ENCODE measurements at regions not wholly inside any gene's neighbourhood (a gene's known extent, or its start where the extent isn't known, plus 50 kb on each side); places are given as distances from the start of the nearest gene placed in this dataset.

DNA sequence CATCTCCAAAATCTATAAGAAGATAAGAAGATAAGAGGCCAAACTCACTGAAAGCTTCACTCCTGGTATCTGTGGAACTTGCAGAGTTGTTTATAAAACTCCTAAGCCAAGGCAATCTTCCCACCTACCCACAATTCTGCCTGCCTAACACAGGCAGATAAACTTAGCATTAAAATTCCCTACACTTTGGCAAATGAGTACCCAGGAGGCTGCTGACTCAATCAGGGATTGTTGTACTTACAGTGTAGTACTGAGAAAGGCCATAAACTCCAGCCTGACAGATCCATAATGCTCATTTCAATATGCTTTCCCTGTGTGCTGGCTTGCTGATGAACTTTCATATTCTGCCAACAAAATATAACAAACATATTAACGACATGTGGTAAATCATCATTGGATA is 725.2 kb downstream of the BRINP1 start:
- Histone ChIP-seq H3F3A (ENCODE audit: insufficient read depth, low read depth) (no peaks in the 10 kb centered on the region), H3K27me3 (ENCODE audit: insufficient read depth, low read depth) (no peaks in the 10 kb centered on the region), H3K79me2 (ENCODE audit: low read depth) (no peaks in the 10 kb centered on the region), H3K9me3 (ENCODE audit: insufficient read depth, low read depth) (peaks cover 12% of the 10 kb centered on the region), H3K9me2 (ENCODE audit: insufficient read depth) (no peaks in the 10 kb centered on the region), H2AFZ (no peak overlapping the region), H3K36me3 (ENCODE audit: low read depth) (no peaks in the 10 kb centered on the region), H3K4me2 (no peak overlapping the region), H3K4me1 (replicated peaks; ENCODE audit: insufficient read depth) (peaks cover 10% of the 10 kb centered on the region; the same call in 1 of the 2 replicates), H3K27ac (no peak overlapping the region), H4K20me1 (ENCODE audit: insufficient read depth) (no peaks in the 10 kb centered on the region), H3K4me3 (no peak overlapping the region)
- ChIA-PET POLR2A (ENCODE audit: unreplicated experiment) (no interaction called here), CTCF (no interaction called here)
- no TSS peak for BruUV-seq (replicated peaks)
- TF ChIP-seq, protein P1, sequence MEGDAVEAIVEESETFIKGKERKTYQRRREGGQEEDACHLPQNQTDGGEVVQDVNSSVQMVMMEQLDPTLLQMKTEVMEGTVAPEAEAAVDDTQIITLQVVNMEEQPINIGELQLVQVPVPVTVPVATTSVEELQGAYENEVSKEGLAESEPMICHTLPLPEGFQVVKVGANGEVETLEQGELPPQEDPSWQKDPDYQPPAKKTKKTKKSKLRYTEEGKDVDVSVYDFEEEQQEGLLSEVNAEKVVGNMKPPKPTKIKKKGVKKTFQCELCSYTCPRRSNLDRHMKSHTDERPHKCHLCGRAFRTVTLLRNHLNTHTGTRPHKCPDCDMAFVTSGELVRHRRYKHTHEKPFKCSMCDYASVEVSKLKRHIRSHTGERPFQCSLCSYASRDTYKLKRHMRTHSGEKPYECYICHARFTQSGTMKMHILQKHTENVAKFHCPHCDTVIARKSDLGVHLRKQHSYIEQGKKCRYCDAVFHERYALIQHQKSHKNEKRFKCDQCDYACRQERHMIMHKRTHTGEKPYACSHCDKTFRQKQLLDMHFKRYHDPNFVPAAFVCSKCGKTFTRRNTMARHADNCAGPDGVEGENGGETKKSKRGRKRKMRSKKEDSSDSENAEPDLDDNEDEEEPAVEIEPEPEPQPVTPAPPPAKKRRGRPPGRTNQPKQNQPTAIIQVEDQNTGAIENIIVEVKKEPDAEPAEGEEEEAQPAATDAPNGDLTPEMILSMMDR (conservative IDR thresholded peaks at IDR 0.05): no peak
- TF ChIP-seq EZH2 (IDR thresholded peaks at IDR 0.05; ENCODE audit: low read depth): no peak
- intact Hi-C loops (cut with micrococcal nuclease; ENCODE audit: unreplicated experiment): loop anchor here (10.0 kb wide), 1 partner anchor 309 kb away; no protein-coding TSS in a partner anchor
- no peak for DNase-seq

DNA sequence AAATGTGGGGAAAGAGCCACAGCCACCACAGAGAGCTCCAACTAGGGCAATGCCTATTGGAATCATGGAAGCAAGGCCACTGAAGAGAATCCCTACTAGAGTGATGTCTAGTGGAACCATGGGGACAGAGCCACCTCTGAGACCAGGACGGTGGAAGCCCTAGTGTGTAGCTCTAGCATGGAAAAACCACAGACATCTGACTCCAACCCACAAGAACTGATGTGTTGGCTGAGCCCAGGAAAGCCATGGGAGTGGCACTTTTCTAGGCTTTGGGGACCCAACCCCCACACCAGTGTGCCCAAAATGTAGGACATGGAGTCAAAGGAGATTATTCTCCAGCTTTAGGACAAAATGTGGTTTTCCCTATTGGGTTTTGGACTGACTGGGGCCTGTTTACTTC is 721.9 kb downstream of the BRINP1 start:
- no peak for DNase-seq
- H3F3A ChIP-seq (ENCODE audit: insufficient read depth, low read depth): no peaks in the 10 kb centered on the region
- peaks cover 6% of the 10 kb centered on the region; the same call in 1 of the 2 replicates for H3K9me3 ChIP-seq (ENCODE audit: insufficient read depth, low read depth)
- no peaks in the 10 kb centered on the region for H3K79me2 ChIP-seq (ENCODE audit: low read depth)
- H3K4me3 ChIP-seq: no peak overlapping the region
- H3K4me1 ChIP-seq (replicated peaks; ENCODE audit: insufficient read depth): peaks cover 29% of the 10 kb centered on the region
- no peaks in the 10 kb centered on the region for H3K27me3 ChIP-seq (ENCODE audit: insufficient read depth, low read depth)
- no peaks in the 10 kb centered on the region for H3K36me3 ChIP-seq (ENCODE audit: low read depth)
- intact Hi-C loops (cut with micrococcal nuclease; ENCODE audit: unreplicated experiment): loop anchor here (10.0 kb wide), 1 partner anchor 313 kb away; no protein-coding TSS in a partner anchor
- TF ChIP-seq, protein P1 (conservative IDR thresholded peaks at IDR 0.05): no peak
- TF ChIP-seq EZH2 (IDR thresholded peaks at IDR 0.05; ENCODE audit: low read depth): no peak
- H3K27ac ChIP-seq: no peak overlapping the region
- POLR2A ChIA-PET (ENCODE audit: unreplicated experiment): no interaction called here
- H3K9me2 ChIP-seq (ENCODE audit: insufficient read depth): no peaks in the 10 kb centered on the region
- BruUV-seq (replicated peaks): no TSS peak
- no peak overlapping the region for H3K4me2 ChIP-seq
- CTCF ChIA-PET: no interaction called here
- no peak overlapping the region for H2AFZ ChIP-seq
- no peaks in the 10 kb centered on the region for H4K20me1 ChIP-seq (ENCODE audit: insufficient read depth)

DNA sequence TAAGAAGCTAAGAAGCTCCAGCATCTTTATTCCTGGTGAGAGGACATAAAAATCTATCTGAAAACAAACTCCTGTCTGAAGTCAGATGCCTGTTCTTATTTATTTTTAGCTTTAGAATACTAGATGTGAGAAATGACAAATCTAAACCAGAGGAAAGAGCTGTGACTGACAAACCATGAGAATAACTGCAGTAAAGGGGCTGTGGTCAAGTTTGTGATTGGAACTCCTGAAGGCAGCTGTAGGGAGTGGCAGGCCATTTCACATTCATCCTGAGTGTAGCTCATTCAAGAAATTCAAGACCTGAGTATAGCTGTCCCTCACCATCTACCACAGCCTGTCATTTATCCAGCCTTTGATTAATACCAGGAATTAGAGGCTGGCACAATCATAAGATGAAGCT is 718.8 kb downstream of the BRINP1 start:
- no peak overlapping the region for H3K4me3 ChIP-seq
- H3K27ac ChIP-seq: no peak overlapping the region
- no peaks in the 10 kb centered on the region for H3K79me2 ChIP-seq (ENCODE audit: low read depth)
- BruUV-seq (replicated peaks): no TSS peak
- H3K4me1 ChIP-seq (replicated peaks; ENCODE audit: insufficient read depth): peaks cover 27% of the 10 kb centered on the region
- no peaks in the 10 kb centered on the region for H3K36me3 ChIP-seq (ENCODE audit: low read depth)
- no peaks in the 10 kb centered on the region for H3F3A ChIP-seq (ENCODE audit: insufficient read depth, low read depth)
- TF ChIP-seq, protein P1 (conservative IDR thresholded peaks at IDR 0.05): no peak
- no peak for TF ChIP-seq EZH2 (IDR thresholded peaks at IDR 0.05; ENCODE audit: low read depth)
- intact Hi-C loops (cut with micrococcal nuclease; ENCODE audit: unreplicated experiment): no loop called here
- no peaks in the 10 kb centered on the region for H3K9me2 ChIP-seq (ENCODE audit: insufficient read depth)
- no peak for DNase-seq
- no peak overlapping the region for H3K4me2 ChIP-seq
- ChIA-PET CTCF (no interaction called here), POLR2A (ENCODE audit: unreplicated experiment) (no interaction called here)
- no peak overlapping the region for H2AFZ ChIP-seq
- H3K27me3 ChIP-seq (ENCODE audit: insufficient read depth, low read depth): no peaks in the 10 kb centered on the region
- H4K20me1 ChIP-seq (ENCODE audit: insufficient read depth): no peaks in the 10 kb centered on the region
- H3K9me3 ChIP-seq (ENCODE audit: insufficient read depth, low read depth): peaks cover 6% of the 10 kb centered on the region; the same call in 1 of the 2 replicates
